Loucy (cell line): ENCODE measurements at regions not wholly inside any gene's neighbourhood (a gene's known extent, or its start where the extent isn't known, plus 50 kb on each side); places are given as distances from the start of the nearest gene placed in this dataset.

Experiments
- EZH2phosphoT487 ChIP-seq: fragments of 200-600 bp; IDR thresholded peaks from 2 replicates; pipeline ENCODE4 v1.6.1; 2018; ENCODE audit warnings: antibody characterized with exemption, mild to moderate bottlenecking, moderate library complexity, borderline replicate concordance
- TF ChIP-seq, protein P1 (sequence below): fragments of 200-600 bp; sonication (generic); conservative IDR thresholded peaks from 2 replicates; pipeline ENCODE4 v1.5.1; 2014; ENCODE audit warnings: mild to moderate bottlenecking, antibody characterized with exemption, low read length

DNA sequence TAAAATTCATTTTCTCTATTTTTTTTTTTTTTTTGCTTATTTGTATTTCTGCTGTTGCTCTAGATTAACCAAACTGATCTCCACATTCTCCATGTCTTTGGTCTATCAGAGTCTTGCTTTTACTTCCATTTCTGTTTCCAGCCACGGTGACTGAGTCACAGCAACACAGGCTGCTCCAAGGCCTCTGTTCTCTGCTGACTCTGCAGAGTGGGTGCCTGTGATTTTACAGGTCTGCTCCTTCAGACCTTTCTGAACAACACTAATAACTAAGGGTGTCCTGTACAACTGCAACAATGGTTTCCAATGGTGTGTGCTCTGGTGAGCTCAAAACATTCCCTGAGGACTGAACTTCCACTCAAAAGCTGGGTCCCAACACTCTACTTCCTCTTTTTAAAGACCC is 102.3 kb upstream of the BMP2 start:
- TF ChIP-seq, protein P1, sequence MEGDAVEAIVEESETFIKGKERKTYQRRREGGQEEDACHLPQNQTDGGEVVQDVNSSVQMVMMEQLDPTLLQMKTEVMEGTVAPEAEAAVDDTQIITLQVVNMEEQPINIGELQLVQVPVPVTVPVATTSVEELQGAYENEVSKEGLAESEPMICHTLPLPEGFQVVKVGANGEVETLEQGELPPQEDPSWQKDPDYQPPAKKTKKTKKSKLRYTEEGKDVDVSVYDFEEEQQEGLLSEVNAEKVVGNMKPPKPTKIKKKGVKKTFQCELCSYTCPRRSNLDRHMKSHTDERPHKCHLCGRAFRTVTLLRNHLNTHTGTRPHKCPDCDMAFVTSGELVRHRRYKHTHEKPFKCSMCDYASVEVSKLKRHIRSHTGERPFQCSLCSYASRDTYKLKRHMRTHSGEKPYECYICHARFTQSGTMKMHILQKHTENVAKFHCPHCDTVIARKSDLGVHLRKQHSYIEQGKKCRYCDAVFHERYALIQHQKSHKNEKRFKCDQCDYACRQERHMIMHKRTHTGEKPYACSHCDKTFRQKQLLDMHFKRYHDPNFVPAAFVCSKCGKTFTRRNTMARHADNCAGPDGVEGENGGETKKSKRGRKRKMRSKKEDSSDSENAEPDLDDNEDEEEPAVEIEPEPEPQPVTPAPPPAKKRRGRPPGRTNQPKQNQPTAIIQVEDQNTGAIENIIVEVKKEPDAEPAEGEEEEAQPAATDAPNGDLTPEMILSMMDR = no peak
- TF ChIP-seq EZH2phosphoT487 = no peak
